GM19463 (cell line): ENCODE measurements at regions not wholly inside any gene's neighbourhood (a gene's known extent, or its start where the extent isn't known, plus 50 kb on each side); places are given as distances from the start of the nearest gene placed in this dataset.
A peak's percentile ranks its signal among the peaks of the same experiment; 100 is the strongest.

ENCODE experiments used
- ATAC-seq: cut with Tn5 transposase; IDR thresholded peaks from one replicate; pipeline ENCODE4 v1.9.1; 2021; ENCODE audit warnings: mild to moderate bottlenecking, moderate library complexity; ENCODE audit not compliant: unreplicated experiment

DNA sequence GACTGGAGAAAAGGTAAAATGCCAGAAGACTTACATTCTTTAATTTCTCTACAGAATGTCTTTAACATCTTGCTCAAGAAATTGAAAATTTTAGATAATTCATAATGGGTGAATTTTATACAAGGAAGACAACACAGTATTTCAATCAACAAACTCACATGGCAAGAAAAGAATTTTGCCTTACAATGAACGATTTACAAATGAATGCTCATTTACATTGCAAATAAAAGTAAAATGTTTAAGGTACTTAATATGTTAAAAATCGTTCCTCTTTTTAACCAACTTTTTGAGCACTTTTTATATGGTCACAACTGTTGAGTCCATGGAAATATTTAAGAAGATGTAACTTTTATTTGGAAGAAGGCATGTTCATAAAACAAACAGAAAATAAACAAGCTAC lies 174.8 kb upstream of the UBE2E2 start:
- ATAC-seq = no peak

- ATAC-seq = no peak
Measured at GRCh38 chr3:23029001-23029400, 174.1 kb upstream of the UBE2E2 start.

GRCh38 chr3:23035927-23036640 lies 167.0 kb upstream of the UBE2E2 start:
- ATAC-seq = no peak

GRCh38 chr3:23036728-23037127 lies 166.4 kb upstream of the UBE2E2 start:
- ATAC-seq = peak; percentile 66

DNA sequence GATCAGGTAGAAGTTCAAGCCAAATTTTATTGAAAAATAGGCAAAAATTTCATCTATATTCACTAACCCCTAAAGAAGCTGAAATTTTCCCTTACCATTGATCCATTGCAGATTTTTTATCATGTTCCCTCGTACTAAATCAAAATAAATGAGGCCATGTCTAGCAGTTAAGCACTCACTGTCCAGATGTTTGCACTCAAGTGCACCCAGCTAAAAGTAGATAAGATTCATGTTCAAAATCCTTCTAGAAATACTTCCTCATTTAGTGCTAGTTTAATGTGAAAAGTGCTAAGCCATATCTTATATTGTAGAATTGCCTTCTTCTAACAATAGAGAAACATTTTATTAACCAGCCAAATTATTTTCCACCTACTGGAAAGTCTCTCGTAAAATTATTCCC lies 164.7 kb upstream of the UBE2E2 start:
- no peak for ATAC-seq

GRCh38 chr3:23041918-23042696 lies 161.0 kb upstream of the UBE2E2 start:
- ATAC-seq = no peak

DNA sequence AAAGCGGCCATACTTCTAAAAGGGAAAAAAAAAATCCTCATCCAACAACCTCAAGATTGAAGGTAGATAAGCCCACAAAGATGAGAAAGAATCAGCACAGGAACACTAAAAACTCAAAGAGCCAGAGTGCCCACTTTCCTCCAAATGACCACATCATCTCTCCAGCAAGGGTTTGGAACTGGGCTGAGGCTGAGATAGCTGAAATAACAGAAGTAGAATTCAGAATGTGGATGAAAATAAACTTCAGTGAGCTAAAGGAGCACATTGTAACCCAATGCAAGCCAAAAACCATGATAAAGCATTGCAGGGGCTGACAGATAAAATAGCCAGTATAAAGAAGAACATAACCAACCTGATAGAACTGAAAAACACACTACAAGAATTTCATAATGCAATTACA lies 158.7 kb upstream of the UBE2E2 start:
- ATAC-seq = no peak

GRCh38 chr3:23046536-23046935 lies 156.6 kb upstream of the UBE2E2 start:
- ATAC-seq = no peak

DNA sequence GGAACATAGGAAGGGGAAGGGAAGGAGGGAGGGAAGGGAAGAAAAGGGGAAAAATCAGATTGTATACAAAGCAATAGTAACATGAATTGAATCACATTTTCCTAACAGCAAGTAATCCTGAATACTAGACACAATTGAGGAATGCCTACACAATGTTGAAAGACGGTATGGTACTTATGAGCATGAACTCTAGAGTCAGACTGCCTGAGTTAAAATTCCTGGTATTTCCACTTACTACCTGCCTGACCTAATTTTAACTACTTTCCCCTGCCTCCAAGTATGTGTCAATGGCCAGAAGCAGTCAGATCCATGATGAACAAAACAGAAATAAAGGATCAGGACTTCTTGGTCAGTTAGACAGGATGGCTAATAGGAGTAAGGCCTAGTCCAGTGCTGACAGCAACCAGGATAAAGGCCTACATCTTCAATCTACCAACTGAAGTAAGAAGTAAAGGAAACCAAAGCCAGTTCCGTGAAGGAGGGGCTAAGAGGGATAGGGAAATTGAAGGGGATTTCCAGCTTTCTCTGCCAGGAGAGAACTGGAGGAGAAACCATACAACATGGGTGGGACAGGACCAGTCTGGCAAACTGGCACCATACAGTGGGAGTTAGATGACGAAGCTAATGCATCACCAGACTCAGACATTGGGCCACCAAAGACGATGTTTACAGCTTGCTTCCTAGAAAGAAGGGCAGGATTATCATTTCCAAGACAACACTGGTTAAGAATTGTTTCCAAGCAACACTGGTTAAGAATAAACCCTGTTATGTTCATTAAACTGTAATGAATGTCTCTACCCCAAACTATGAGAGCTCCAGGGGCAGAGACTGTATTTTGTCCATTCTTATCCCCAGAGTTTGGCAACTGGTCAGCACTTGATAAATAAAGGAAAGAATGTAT lies 151.6 kb upstream of the UBE2E2 start:
- no peak for ATAC-seq

DNA sequence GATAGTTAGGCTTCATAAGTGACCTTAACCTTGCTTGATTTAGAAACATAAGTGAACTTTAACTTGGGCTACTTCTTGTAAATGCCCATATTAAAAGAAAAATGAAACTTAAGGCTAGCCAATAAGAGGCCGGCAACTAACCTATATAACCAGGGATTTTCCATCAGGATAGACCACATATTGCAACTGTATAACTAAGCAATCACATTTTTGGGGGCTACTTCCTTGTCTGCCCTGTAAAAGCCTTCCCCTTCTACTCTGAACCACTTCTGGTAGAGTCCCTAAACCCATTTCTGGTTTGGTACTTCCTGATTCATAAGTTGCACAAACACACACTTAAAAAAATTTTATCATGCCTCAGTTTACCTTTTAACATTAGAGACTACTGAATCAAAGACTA lies 150.9 kb upstream of the UBE2E2 start:
- ATAC-seq = no peak

DNA sequence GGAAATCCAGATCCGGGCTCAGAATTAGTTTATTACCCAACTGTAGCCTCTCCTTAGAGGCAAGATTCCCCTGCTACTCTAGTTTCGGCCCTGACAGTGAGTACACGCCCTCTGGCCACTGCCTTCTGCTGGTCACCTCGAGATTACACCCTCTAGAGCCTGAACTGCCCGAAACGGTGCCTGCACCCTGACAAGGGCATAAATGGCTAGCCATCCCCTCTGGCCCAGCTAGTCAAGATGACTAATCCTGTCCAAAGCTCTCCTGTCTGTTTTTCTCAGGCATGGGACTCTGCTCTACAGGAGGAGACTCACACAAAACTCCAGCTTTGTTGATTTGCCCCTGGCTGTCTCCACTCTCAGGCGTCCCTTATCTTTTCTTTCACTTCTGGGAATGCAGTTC lies 150.5 kb upstream of the UBE2E2 start:
- ATAC-seq = no peak

GRCh38 chr3:23055733-23056376 lies 147.3 kb upstream of the UBE2E2 start:
- ATAC-seq = peak; percentile 64

- ATAC-seq = no peak
Measured at GRCh38 chr3:23062582-23062981, 140.5 kb upstream of the UBE2E2 start.

- no peak for ATAC-seq
Measured at GRCh38 chr3:23062982-23063381, 140.1 kb upstream of the UBE2E2 start.

GRCh38 chr3:23067116-23067515 lies 136.0 kb upstream of the UBE2E2 start:
- ATAC-seq = no peak

- no peak for ATAC-seq
Measured at GRCh38 chr3:23068016-23068728, 135.0 kb upstream of the UBE2E2 start.

DNA sequence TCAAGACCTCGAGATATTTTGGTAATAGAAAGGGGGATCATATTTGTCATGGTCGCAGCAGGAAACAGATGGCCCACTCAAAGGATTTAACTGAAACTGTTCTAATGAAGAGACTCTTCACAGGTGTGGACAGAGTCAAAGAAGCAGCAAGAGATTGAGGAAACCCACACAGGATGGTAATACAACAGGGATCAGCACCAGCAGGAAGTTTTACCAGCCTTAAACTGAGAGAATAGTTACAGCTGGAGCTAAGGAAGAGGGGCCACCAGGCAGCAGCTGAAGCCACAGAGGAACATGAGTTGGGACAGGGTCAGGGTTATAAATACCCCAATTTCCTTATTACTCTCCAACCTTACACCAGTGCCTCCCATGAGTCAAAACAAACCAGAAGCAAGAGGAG lies 131.8 kb upstream of the UBE2E2 start:
- no peak for ATAC-seq

DNA sequence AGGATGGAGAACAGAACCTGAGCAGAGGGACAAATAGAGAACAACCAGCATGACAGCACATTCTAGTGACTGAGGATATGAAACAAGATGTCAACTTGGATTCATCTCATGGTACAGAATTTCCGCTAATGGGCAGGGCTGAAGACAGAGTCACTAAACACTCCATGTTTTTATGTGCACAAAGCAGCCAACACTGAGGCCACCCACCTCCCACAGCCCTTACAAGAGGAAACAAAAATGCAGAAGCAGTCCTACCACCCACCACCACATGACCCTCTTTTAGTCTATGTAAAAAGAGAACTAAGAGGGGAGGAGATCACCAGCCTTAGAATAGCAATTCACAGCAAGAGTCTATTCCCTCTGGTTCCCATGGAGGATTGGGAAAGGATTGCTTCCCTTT lies 131.4 kb upstream of the UBE2E2 start:
- ATAC-seq = no peak

DNA sequence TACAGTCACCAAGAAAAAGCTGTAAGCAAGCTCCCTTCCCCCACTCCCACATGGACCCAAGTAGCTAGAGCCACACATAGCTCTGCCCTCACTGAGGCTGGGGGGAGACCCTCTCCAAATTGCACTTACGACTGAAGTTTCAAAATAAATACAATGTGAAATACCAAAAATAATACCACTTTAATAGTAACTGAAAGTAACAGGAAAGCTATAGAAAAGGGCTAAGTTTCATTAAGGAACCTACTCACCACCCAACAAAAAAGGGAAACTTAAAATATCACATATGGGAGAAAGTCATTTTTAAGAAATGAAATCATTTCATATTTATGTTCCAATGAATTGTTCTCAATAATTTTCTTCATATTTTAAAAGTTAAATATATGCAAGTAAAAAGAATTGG lies 130.4 kb upstream of the UBE2E2 start:
- no peak for ATAC-seq

GRCh38 chr3:23073724-23074305 lies 129.3 kb upstream of the UBE2E2 start:
- no peak for ATAC-seq
